GM12875 (cell line): ENCODE measurements at regions not wholly inside any gene's neighbourhood (a gene's known extent, or its start where the extent isn't known, plus 50 kb on each side); places are given as distances from the start of the nearest gene placed in this dataset.

ENCODE experiments used
- H3K4me3 ChIP-seq: one replicate; pipeline ENCODE4 v1.5.1; 2011; ENCODE audit warnings: low read depth, low read length, control low read depth
- TF ChIP-seq, protein P1 (sequence below): IDR thresholded peaks from 2 replicates; pipeline ENCODE4 v1.5.1; 2011; ENCODE audit warnings: low read depth, mild to moderate bottlenecking, control low read depth, inconsistent platforms, low read length, moderate library complexity, borderline replicate concordance; ENCODE audit not compliant: insufficient read depth

DNA sequence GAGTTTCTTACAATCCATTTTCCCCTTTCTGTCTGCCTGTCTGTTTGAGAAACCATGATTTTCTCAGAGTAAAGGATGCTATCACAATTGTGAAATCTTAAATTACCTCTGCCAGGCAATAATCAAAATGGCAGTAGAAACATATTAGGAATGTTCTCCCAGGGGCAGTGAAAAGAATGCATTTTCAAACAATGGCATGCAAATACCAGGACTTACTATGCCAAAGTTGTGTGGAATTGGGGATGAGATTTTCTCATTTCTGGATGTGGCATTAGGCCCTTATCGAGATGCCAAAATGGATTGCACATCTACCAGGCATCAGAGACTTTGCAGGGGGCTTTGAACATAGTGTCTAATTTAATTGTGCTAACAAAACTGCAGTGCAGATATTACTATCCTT is 821.4 kb downstream of the RNF144A start:
- H3K4me3 ChIP-seq: no peak overlapping the region
- TF ChIP-seq, protein P1, sequence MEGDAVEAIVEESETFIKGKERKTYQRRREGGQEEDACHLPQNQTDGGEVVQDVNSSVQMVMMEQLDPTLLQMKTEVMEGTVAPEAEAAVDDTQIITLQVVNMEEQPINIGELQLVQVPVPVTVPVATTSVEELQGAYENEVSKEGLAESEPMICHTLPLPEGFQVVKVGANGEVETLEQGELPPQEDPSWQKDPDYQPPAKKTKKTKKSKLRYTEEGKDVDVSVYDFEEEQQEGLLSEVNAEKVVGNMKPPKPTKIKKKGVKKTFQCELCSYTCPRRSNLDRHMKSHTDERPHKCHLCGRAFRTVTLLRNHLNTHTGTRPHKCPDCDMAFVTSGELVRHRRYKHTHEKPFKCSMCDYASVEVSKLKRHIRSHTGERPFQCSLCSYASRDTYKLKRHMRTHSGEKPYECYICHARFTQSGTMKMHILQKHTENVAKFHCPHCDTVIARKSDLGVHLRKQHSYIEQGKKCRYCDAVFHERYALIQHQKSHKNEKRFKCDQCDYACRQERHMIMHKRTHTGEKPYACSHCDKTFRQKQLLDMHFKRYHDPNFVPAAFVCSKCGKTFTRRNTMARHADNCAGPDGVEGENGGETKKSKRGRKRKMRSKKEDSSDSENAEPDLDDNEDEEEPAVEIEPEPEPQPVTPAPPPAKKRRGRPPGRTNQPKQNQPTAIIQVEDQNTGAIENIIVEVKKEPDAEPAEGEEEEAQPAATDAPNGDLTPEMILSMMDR: no peak

DNA sequence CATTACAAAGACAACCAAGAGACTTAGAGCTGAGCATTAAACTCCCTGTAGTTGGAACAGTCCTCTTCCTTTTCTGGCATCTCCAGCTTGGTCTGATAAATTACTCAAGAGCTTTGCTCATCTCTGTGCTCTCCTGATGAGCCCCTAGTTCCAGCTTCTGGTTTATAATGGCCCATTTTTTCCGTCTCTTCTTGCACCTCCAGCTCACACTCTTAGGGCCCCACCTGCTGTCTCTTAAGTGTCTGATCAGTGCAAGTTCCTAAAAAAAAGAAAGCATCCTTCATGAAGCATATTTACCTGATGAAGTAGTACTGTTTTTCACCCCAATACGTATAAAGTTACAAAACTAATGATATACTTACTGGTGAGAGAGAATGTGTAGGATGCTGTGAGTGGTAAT is 822.9 kb downstream of the RNF144A start:
- no peak overlapping the region for H3K4me3 ChIP-seq
- TF ChIP-seq, protein P1: no peak

DNA sequence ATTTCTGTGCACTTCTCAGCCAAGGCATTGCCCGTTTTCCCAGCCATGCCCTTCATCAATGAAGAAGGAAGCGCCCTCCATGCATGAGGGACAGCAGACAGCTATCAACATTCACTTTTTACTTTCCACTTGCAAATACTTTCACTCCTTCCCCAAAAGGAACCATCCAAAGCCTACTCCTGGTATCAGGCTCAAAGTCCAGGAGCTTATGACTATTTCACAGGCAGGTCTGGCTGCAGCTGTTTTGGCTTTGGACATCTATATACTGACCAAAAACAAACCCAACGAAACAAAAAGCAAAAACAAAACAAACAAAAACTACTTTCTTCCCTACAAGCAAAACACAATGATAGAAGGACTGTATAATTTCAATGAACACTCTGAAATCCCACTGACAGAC is 825.1 kb downstream of the RNF144A start:
- TF ChIP-seq, protein P1: no peak
- no peak overlapping the region for H3K4me3 ChIP-seq

DNA sequence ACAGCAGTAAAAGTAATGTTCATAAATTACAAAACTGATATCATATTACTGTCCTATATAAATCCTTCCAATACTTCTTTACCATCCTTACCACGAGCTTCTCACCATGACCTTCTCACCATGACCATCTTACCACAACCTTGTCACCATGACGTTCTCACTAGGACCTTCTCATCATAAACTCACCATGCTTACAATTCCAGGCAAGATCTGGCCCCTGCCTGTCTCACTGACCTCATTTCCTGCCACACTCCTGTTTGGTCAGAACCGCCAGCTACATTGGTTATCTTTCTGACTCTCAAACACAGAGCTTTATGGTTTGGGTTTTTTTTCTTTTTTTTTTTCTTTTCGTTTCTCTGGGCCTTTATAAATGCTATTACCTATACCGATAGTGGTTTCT is 827.6 kb downstream of the RNF144A start:
- TF ChIP-seq, protein P1: no peak
- H3K4me3 ChIP-seq: no peak overlapping the region

DNA sequence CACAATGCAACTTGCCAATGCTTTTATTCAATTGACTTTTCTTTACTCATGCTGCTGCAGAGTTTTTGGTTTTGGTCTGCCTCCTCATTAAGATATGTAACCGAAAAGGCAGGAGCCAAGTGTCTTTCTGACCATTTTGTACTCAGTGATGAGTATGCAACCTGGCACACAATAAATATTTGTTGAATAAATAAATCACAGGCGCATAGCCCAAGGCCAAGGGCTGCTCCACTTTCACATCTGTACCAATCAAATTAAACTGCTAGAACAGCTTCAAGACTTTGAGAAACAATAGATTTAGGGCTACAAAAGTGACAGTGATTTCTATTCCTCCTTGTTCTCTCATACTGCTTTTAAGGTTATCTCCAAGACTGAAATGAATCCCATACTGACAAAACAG is 828.2 kb downstream of the RNF144A start:
- H3K4me3 ChIP-seq: no peak overlapping the region
- TF ChIP-seq, protein P1: no peak

DNA sequence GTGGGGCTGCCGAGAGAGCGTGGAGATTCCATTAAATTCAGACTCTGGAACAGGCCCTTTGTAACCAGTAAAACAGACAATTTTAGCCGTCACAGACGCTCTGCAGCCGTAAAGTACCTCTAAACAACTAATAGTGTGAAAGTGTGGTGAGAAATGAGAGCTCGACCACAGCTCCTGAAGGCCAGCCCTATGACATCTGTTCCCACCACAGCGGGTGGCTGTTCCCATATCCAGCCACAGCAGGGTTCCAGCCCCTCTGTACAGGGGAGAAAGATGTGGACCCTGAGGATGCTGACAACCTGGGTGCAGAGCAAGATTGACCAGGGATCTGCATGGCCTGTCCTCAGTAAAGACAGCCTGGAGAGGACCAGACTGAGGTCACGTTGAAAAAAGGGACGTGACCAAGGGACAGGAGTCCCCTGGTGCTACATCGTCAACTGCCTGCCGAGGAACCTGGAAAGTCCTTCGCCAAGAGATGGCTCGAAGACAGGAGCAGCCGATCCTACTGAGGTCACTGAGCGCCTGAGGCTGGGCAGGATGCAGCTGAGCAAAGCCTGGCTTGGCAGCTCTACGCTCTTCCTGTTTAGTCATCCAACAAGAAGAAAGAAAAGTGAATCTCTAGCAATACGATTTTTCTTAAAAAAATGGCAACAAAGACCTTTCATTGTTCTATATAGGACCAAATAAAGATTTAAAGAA is 831.7 kb downstream of the RNF144A start:
- TF ChIP-seq, protein P1: no peak
- H3K4me3 ChIP-seq: no peak overlapping the region

DNA sequence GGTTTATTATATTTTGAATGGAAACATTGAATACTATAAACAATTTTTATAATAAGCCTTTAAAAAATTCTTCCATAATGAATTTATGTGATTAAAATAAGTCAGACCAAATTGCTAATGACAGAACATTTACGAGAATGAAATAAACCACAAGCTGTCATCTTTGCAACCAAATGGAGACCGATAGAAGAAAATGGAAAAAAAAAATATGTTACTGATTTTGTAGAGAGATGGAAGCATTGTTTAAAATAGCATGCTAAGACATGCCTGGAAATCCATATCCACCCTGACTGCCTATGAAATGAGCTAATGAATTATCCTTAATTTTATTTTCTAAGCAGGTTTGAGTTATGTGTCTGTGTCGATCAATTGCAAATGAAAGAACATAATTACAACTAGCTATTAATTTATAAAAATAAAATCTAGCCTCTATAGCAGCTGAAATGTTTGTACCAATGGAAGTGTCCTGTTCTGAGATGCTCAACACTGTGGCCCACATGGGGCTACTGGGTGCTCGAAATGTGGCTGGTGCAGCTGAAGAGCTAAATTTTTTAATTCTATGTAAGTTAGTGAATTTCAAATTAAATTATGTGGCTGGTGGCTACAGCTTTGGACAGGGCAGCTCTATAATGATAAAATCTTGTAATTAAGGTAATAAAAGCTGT is 832.8 kb downstream of the RNF144A start:
- TF ChIP-seq, protein P1: no peak
- H3K4me3 ChIP-seq: no peak overlapping the region
